K562 (cell line): ENCODE measurements at regions not wholly inside any gene's neighbourhood (a gene's known extent, or its start where the extent isn't known, plus 50 kb on each side); places are given as distances from the start of the nearest gene placed in this dataset.

ENCODE experiments used
- CBFB ChIP-seq: sonication (generic); formaldehyde crosslinking; IDR thresholded peaks from 2 replicates; pipeline ENCODE4 v1.4.0; 2020; ENCODE audit warnings: mild to moderate bottlenecking, missing genetic modification reagents
- EHMT2 ChIP-seq: fragments of 450-650 bp; IDR thresholded peaks from 2 replicates; pipeline ENCODE4 v1.6.1; 2018; ENCODE audit warnings: antibody characterized with exemption
- RAD21 ChIP-seq, 2 experiments: fragments of 250-450 bp in 1 of 2; fragments of 450-650 bp in 1 of 2; sonication (Bioruptor Pico) in 1 of 2; formaldehyde crosslinking in 1 of 2; IDR thresholded peaks in 1 of 2; conservative IDR thresholded peaks in 1 of 2; 2 replicates each; pipeline versions ENCODE4 v1.4.0 to v1.8.0; 2020 to 2022; ENCODE audit warnings: mild to moderate bottlenecking in 2 of 2, moderate library complexity in 1 of 2
- SP2 ChIP-seq: IDR thresholded peaks from 2 replicates; pipeline ENCODE4 v1.6.1; 2011; ENCODE audit warnings: mild to moderate bottlenecking, low read depth, low read length, moderate library complexity; ENCODE audit not compliant: poor library complexity, severe bottlenecking; ENCODE audit errors: extremely low read depth
- STAT5A ChIP-seq: IDR thresholded peaks from 2 replicates; pipeline ENCODE4 v1.6.1; 2012; ENCODE audit warnings: low read length, inconsistent platforms, borderline replicate concordance
- TARDBP ChIP-seq: fragments of 450-650 bp; IDR thresholded peaks from 2 replicates; pipeline ENCODE4 v1.6.1; 2016
- TCFL5 ChIP-seq: fragments of 250-450 bp; sonication (Bioruptor Pico); conservative IDR thresholded peaks from 2 replicates; pipeline ENCODE4 v1.6.1; 2021; ENCODE audit warnings: mild to moderate bottlenecking, moderate library complexity, matching md5 sums
- TF ChIP-seq, protein P1 (sequence below), 3 experiments: IDR thresholded peaks in 2 of 3; conservative IDR thresholded peaks in 1 of 3; 2 replicates each; pipeline ENCODE4 v1.5.1; 2011 to 2012; ENCODE audit warnings: low read length in 3 of 3, mild to moderate bottlenecking in 3 of 3, control low read depth in 2 of 3, improper control_type of control experiment in 1 of 3, inconsistent platforms in 1 of 3, low read depth in 1 of 3, mixed read lengths in 1 of 3, moderate library complexity in 1 of 3; ENCODE audit not compliant: insufficient read depth in 2 of 3
- TF ChIP-seq, protein P2 (sequence below): fragments of 450-650 bp; IDR thresholded peaks from 2 replicates; pipeline ENCODE4 v1.7.1; 2018; ENCODE audit warnings: mild to moderate bottlenecking, low read depth; ENCODE audit not compliant: partially characterized antibody

DNA sequence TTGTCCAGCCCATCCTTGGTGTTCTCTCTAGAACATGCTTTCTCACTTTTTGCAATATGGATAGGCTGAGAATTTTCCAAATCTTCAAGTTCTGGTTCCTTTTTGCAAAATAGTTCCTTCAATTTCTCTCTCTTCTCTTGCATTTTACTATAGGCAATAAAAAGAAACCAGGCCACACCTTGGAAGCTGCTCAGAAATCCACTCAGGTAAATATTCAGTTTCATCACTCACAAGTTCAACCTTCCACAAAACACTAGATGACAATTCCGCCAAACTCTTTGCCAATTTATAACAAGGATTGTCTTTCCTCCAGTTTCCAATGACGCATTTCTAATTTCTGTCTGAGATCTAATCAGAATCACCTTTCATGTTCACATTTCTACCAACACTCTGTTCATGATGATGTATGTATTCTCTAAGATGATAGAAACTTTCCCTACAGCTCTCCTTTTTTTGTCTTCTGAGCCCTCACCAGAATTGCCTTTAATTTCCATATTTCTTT lies 204.2 kb upstream of the PIK3R1 start:
- TF ChIP-seq TCFL5 (CRISPR knock-in tag) (no peak), STAT5A (no peak), TARDBP (no peak), EHMT2 (no peak), SP2 (no peak), RAD21 (CRISPR knock-in tag; conservative IDR thresholded peaks at IDR 0.05 in 1 of 2, IDR thresholded peaks at IDR 0.05 in 1 of 2) (no peak), CBFB (no peak)
- TF ChIP-seq, protein P1, sequence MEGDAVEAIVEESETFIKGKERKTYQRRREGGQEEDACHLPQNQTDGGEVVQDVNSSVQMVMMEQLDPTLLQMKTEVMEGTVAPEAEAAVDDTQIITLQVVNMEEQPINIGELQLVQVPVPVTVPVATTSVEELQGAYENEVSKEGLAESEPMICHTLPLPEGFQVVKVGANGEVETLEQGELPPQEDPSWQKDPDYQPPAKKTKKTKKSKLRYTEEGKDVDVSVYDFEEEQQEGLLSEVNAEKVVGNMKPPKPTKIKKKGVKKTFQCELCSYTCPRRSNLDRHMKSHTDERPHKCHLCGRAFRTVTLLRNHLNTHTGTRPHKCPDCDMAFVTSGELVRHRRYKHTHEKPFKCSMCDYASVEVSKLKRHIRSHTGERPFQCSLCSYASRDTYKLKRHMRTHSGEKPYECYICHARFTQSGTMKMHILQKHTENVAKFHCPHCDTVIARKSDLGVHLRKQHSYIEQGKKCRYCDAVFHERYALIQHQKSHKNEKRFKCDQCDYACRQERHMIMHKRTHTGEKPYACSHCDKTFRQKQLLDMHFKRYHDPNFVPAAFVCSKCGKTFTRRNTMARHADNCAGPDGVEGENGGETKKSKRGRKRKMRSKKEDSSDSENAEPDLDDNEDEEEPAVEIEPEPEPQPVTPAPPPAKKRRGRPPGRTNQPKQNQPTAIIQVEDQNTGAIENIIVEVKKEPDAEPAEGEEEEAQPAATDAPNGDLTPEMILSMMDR (IDR thresholded peaks at IDR 0.05 in 2 of 3, conservative IDR thresholded peaks at IDR 0.05 in 1 of 3; ENCODE audit: insufficient read depth in 2 of 3, low read depth in 1 of 3, low read length in 3 of 3) = no peak
- TF ChIP-seq, protein P2, sequence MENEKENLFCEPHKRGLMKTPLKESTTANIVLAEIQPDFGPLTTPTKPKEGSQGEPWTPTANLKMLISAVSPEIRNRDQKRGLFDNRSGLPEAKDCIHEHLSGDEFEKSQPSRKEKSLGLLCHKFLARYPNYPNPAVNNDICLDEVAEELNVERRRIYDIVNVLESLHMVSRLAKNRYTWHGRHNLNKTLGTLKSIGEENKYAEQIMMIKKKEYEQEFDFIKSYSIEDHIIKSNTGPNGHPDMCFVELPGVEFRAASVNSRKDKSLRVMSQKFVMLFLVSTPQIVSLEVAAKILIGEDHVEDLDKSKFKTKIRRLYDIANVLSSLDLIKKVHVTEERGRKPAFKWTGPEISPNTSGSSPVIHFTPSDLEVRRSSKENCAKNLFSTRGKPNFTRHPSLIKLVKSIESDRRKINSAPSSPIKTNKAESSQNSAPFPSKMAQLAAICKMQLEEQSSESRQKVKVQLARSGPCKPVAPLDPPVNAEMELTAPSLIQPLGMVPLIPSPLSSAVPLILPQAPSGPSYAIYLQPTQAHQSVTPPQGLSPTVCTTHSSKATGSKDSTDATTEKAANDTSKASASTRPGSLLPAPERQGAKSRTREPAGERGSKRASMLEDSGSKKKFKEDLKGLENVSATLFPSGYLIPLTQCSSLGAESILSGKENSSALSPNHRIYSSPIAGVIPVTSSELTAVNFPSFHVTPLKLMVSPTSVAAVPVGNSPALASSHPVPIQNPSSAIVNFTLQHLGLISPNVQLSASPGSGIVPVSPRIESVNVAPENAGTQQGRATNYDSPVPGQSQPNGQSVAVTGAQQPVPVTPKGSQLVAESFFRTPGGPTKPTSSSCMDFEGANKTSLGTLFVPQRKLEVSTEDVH = no peak
